ENCODE measurements at regions not wholly inside any gene's neighbourhood (a gene's known extent, or its start where the extent isn't known, plus 50 kb on each side); places are given as distances from the start of the nearest gene placed in this dataset.

- DNase-seq (ENCODE audit: low read depth), result no peak
Measured at GRCh38 chr2:104158191-104158590, 695.7 kb upstream of the POU3F3 start.

- no peak for DNase-seq (ENCODE audit: low read depth)
Measured at GRCh38 chr2:104163611-104164130, 690.2 kb upstream of the POU3F3 start.

- no peak for DNase-seq (ENCODE audit: low read depth)
Measured at GRCh38 chr2:104164721-104165252, 689.1 kb upstream of the POU3F3 start.

- no peak for DNase-seq (ENCODE audit: low read depth)
Measured at GRCh38 chr2:104177179-104177578, 676.7 kb upstream of the POU3F3 start.

GRCh38 chr2:104179644-104180043 lies 674.3 kb upstream of the POU3F3 start:
- no peak for DNase-seq (ENCODE audit: low read depth)

- no peak for DNase-seq (ENCODE audit: low read depth)
Measured at GRCh38 chr2:104200533-104201168, 653.3 kb upstream of the POU3F3 start.

GRCh38 chr2:104213758-104214157 lies 640.2 kb upstream of the POU3F3 start:
- no peak for DNase-seq (ENCODE audit: low read depth)

- no peak for DNase-seq (ENCODE audit: low read depth)
Measured at GRCh38 chr2:104215269-104216161, 638.4 kb upstream of the POU3F3 start.

GRCh38 chr2:104233591-104233990 lies 620.3 kb upstream of the POU3F3 start:
- DNase-seq (ENCODE audit: low read depth), result no peak

- no peak for DNase-seq (ENCODE audit: low read depth)
Measured at GRCh38 chr2:104236491-104236890, 617.4 kb upstream of the POU3F3 start.

- DNase-seq (ENCODE audit: low read depth), result no peak
Measured at GRCh38 chr2:104240984-104241383, 612.9 kb upstream of the POU3F3 start.

- no peak for DNase-seq (ENCODE audit: low read depth)
Measured at GRCh38 chr2:104249629-104250028, 604.3 kb upstream of the POU3F3 start.

GRCh38 chr2:104250635-104251034 lies 603.3 kb upstream of the POU3F3 start:
- no peak for DNase-seq (ENCODE audit: low read depth)

- no peak for DNase-seq (ENCODE audit: low read depth)
Measured at GRCh38 chr2:104254017-104254416, 599.9 kb upstream of the POU3F3 start.

- DNase-seq (ENCODE audit: low read depth), result no peak
Measured at GRCh38 chr2:104262714-104263113, 591.2 kb upstream of the POU3F3 start.

- DNase-seq (ENCODE audit: low read depth), result no peak
Measured at GRCh38 chr2:104279646-104280045, 574.3 kb upstream of the POU3F3 start.

GRCh38 chr2:104280216-104280615 lies 573.7 kb upstream of the POU3F3 start:
- no peak for DNase-seq (ENCODE audit: low read depth)

- DNase-seq (ENCODE audit: low read depth), result no peak
Measured at GRCh38 chr2:104286841-104287240, 567.1 kb upstream of the POU3F3 start.

GRCh38 chr2:104289651-104290565 lies 564.0 kb upstream of the POU3F3 start:
- no peak for DNase-seq (ENCODE audit: low read depth)

- no peak for DNase-seq (ENCODE audit: low read depth)
Measured at GRCh38 chr2:104290566-104290891, 563.4 kb upstream of the POU3F3 start.

GRCh38 chr2:104312684-104313083 lies 541.2 kb upstream of the POU3F3 start:
- DNase-seq (ENCODE audit: low read depth), result no peak

Data from EH (cell line).